Body of pancreas (tissue), 4 donors: ENCODE measurements at regions not wholly inside any gene's neighbourhood (a gene's known extent, or its start where the extent isn't known, plus 50 kb on each side); places are given as distances from the start of the nearest gene placed in this dataset.

Experiments used
- ATAC-seq: fragments of 150-250 bp; one replicate; pipeline ENCODE4 v1.9.1; 2016
- DNase-seq, 4 donors: peaks; one replicate each; pipeline ENCODE4 v3.0.0-alpha.2; 2019
- H3K27ac ChIP-seq, 4 donors: fragments of 200-600 bp; sonication (generic); 1 replicate in 3 of 4; 2 replicates in 1 of 4; pipeline versions ENCODE4 v1.5.1 to v1.6.1; 2016 to 2019; ENCODE audit warnings: mild to moderate bottlenecking in 1 of 4, mixed read lengths in 1 of 4, moderate library complexity in 1 of 4
- H3K27me3 ChIP-seq, 2 donors: fragments of 200-600 bp; sonication (generic); one replicate each; pipeline ENCODE4 v1.6.0; 2016; ENCODE audit warnings: mild to moderate bottlenecking in 1 of 2
- H3K36me3 ChIP-seq, 2 donors: fragments of 200-600 bp; sonication (generic); replicated peaks in 1 of 2; 2 replicates each; pipeline ENCODE4 v1.5.1; 2016; ENCODE audit warnings: low read depth in 2 of 2; ENCODE audit not compliant: insufficient read depth in 1 of 2
- H3K4me1 ChIP-seq: fragments of 200-600 bp; sonication (generic); one replicate; pipeline ENCODE4 v1.6.0; 2016
- H3K4me3 ChIP-seq, 2 donors: fragments of 200-600 bp; sonication (generic); 1 replicate in 1 of 2; 2 replicates in 1 of 2; pipeline ENCODE4 v1.5.1; 2016 to 2019
- H3K9me3 ChIP-seq, 3 donors: fragments of 200-600 bp; sonication (generic); 1 replicate in 2 of 3; 2 replicates in 1 of 3; pipeline ENCODE4 v1.5.1; 2016
- CTCF ChIP-seq, 7 experiments: fragments of 450-650 bp in 4 of 7; fragments of 200-600 bp in 3 of 7; sonication (generic) in 3 of 7; IDR thresholded peaks; one replicate each; pipeline ENCODE4 v1.5.1; 2016 to 2019; ENCODE audit warnings: antibody characterized with exemption in 7 of 7
- POLR2A ChIP-seq, 3 donors: fragments of 450-650 bp; IDR thresholded peaks; one replicate each; pipeline ENCODE4 v1.6.1; 2016; ENCODE audit warnings: antibody characterized with exemption in 3 of 3, mild to moderate bottlenecking in 2 of 3
- WGBS, 2 donors: methylation state at CpG; one replicate each; pipeline ENCODE4 v1.1.5; 2017; 5-methylcytosine and 5-hydroxymethylcytosine counted together
- intact Hi-C: fragments of 100-400 bp; cut with DNase I; formaldehyde crosslinking; loops from one replicate; pipeline ENCODE4 v1.15.1; 2023

GRCh38 chr20:60624066-60624465, 628.0 kb upstream of the CDH4 start:
- Histone ChIP-seq H3K9me3 (no peaks in the 10 kb centered on the region), H3K4me1 (no peaks in the 10 kb centered on the region), H3K27ac (no peak overlapping the region), H3K36me3 (no peaks in the 10 kb centered on the region), H3K4me3 (no peak overlapping the region), H3K27me3 (no peaks in the 10 kb centered on the region)
- no peak for ATAC-seq
- TF ChIP-seq POLR2A (IDR thresholded peaks at IDR 0.05) (no peak), CTCF (IDR thresholded peaks at IDR 0.05) (no peak)
- no peak for DNase-seq
- 62 to 73% methylated on average over 4 of the region's 4 CpGs for WGBS, 2 donors
- intact Hi-C loops: no loop called here

- Histone ChIP-seq H3K36me3 (no peaks in the 10 kb centered on the region), H3K4me3 (no peak overlapping the region), H3K27ac (no peak overlapping the region), H3K4me1 (no peaks in the 10 kb centered on the region), H3K27me3 (no peaks in the 10 kb centered on the region), H3K9me3 (no peaks in the 10 kb centered on the region)
- intact Hi-C loops: no loop called here
- DNase-seq (no peak), ATAC-seq (no peak)
- WGBS, 2 donors: 67 to 70% methylated on average over 3 of the region's 3 CpGs
- TF ChIP-seq POLR2A (IDR thresholded peaks at IDR 0.05) (no peak), CTCF (IDR thresholded peaks at IDR 0.05) (no peak)
Measured at GRCh38 chr20:60627751-60628565, 624.1 kb upstream of the CDH4 start.

- Histone ChIP-seq H3K27me3 (no peaks in the 10 kb centered on the region), H3K9me3 (no peaks in the 10 kb centered on the region), H3K36me3 (no peaks in the 10 kb centered on the region), H3K27ac (no peak overlapping the region), H3K4me1 (no peaks in the 10 kb centered on the region), H3K4me3 (no peak overlapping the region)
- intact Hi-C loops: no loop called here
- no peak for ATAC-seq
- WGBS, 2 donors: 56 to 72% methylated on average over 5 to 7 of the region's 7 CpGs
- DNase-seq: no peak
- TF ChIP-seq CTCF (IDR thresholded peaks at IDR 0.05): no peak
- no peak for TF ChIP-seq POLR2A (IDR thresholded peaks at IDR 0.05)
Measured at GRCh38 chr20:60628749-60629148, 623.3 kb upstream of the CDH4 start.

GRCh38 chr20:60629206-60629605, 622.9 kb upstream of the CDH4 start:
- DNase-seq (no peak), ATAC-seq (no peak)
- Histone ChIP-seq H3K4me3 (no peak overlapping the region), H3K27me3 (no peaks in the 10 kb centered on the region), H3K4me1 (no peaks in the 10 kb centered on the region), H3K27ac (no peak overlapping the region), H3K9me3 (no peaks in the 10 kb centered on the region), H3K36me3 (no peaks in the 10 kb centered on the region)
- intact Hi-C loops: no loop called here
- TF ChIP-seq CTCF (IDR thresholded peaks at IDR 0.05) (no peak), POLR2A (IDR thresholded peaks at IDR 0.05) (no peak)
- 63 to 92% methylated on average over 4 of the region's 4 CpGs for WGBS, 2 donors

GRCh38 chr20:60630609-60631008, 621.5 kb upstream of the CDH4 start:
- H3K27me3 ChIP-seq: no peaks in the 10 kb centered on the region
- no peak for ATAC-seq
- H3K4me3 ChIP-seq: no peak overlapping the region
- no peaks in the 10 kb centered on the region for H3K9me3 ChIP-seq
- intact Hi-C loops: no loop called here
- H3K36me3 ChIP-seq: no peaks in the 10 kb centered on the region
- no peak for DNase-seq
- TF ChIP-seq POLR2A (IDR thresholded peaks at IDR 0.05): no peak
- TF ChIP-seq CTCF (IDR thresholded peaks at IDR 0.05): no peak
- H3K4me1 ChIP-seq: no peaks in the 10 kb centered on the region
- 20 to 24% methylated on average over 8 of the region's 8 CpGs for WGBS, 2 donors
- no peak overlapping the region for H3K27ac ChIP-seq
